B cell (primary cell): ENCODE measurements at regions not wholly inside any gene's neighbourhood (a gene's known extent, or its start where the extent isn't known, plus 50 kb on each side); places are given as distances from the start of the nearest gene placed in this dataset.

ENCODE experiments used
- EZH2 ChIP-seq: IDR thresholded peaks from 2 replicates; pipeline ENCODE4 v1.6.1; 2012; ENCODE audit warnings: borderline replicate concordance, low read depth, mild to moderate bottlenecking, moderate library complexity, low read length; ENCODE audit not compliant: insufficient read depth, poor library complexity, severe bottlenecking
- TF ChIP-seq, protein P1 (sequence below): fragments of 200-600 bp; IDR thresholded peaks from one replicate; pipeline ENCODE4 v1.8.0; 2022; ENCODE audit warnings: antibody characterized with exemption, mild to moderate bottlenecking

DNA sequence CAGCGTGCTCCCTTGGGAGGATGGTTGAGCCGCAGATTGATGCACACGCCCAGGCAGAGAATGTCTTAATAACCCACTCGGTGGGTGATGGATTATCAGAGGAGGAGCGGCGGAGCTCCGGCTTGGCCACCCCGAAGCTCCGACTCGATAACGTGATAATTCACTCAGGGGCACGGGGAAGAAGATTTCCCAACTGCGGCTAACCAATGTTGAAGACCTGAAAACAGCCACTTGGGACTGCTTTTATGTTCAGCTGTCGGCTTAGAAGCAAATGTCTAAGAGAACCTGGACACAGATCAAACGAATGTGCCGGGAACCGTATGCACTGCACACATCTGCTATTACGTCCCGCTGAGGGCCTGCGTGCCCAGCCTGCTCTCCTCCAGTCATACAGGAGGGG lies 206.8 kb upstream of the CADM1 start:
- TF ChIP-seq, protein P1, sequence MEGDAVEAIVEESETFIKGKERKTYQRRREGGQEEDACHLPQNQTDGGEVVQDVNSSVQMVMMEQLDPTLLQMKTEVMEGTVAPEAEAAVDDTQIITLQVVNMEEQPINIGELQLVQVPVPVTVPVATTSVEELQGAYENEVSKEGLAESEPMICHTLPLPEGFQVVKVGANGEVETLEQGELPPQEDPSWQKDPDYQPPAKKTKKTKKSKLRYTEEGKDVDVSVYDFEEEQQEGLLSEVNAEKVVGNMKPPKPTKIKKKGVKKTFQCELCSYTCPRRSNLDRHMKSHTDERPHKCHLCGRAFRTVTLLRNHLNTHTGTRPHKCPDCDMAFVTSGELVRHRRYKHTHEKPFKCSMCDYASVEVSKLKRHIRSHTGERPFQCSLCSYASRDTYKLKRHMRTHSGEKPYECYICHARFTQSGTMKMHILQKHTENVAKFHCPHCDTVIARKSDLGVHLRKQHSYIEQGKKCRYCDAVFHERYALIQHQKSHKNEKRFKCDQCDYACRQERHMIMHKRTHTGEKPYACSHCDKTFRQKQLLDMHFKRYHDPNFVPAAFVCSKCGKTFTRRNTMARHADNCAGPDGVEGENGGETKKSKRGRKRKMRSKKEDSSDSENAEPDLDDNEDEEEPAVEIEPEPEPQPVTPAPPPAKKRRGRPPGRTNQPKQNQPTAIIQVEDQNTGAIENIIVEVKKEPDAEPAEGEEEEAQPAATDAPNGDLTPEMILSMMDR = no peak
- no peak for TF ChIP-seq EZH2
